GM18951 (cell line): ENCODE measurements at regions not wholly inside any gene's neighbourhood (a gene's known extent, or its start where the extent isn't known, plus 50 kb on each side); places are given as distances from the start of the nearest gene placed in this dataset.

Experiments used
- POLR2A ChIP-seq: IDR thresholded peaks from 4 replicates; pipeline ENCODE4 v1.6.1; 2011; ENCODE audit warnings: mild to moderate bottlenecking; ENCODE audit not compliant: insufficient read length, insufficient read depth; ENCODE audit errors: extremely low read depth
- in situ Hi-C: fragments of 300-500 bp; cut with MboI; formaldehyde crosslinking; loops from one replicate; pipeline ENCODE4 v1.12.0; 2022; ENCODE audit warnings: low sequenced_read_pairs, mixed read lengths, inconsistent platforms; ENCODE audit not compliant: unreplicated experiment

- no peak for TF ChIP-seq POLR2A
- in situ Hi-C loops: no loop called here
Measured at GRCh38 chr16:35440875-35441274, 1981.5 kb downstream of the TP53TG3F start.

DNA sequence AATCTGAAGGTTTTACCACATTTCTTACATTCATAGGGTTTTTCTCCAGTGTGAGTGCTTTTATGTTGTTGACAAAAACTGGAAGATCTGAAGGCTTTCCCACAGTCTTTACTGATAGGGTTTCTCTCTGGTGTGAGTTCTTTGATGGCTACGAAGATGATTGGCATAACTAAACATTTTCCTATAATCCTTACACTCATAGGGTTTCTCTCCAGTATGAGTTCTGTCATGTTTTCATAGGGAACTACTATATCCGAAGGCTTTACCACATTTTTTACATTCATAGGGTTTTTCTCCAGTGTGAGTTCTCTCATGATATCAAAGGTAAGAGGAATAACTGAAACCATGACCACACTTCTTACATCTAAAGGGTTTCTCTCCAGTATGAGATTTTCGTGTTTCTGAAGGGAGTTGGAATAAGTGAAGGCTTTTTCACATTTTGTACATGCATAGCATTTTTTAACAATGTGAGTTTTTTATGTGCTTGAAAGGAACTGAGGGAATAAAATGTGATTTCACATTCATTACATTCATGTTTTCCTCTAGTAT is 1987.7 kb downstream of the TP53TG3F start:
- in situ Hi-C loops: no loop called here
- no peak for TF ChIP-seq POLR2A

DNA sequence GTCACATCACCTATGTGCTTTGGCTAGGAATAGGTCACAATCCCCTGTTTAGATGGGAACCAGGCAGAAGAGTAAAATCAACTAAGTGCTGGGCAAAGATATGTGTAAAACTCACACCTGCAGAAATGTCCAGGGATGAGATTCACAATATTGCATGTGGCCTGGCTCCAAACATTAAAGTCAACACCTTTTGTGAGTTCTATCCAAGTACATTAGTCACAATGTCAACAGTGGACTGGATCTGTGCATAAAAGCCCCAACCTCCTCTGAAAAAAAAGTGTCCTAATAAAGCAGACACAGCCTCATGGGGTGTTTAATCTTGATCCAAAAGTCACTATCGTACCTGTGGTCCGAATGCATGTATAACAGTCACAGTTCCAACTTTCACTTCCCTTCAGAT is 1990.3 kb downstream of the TP53TG3F start:
- no peak for TF ChIP-seq POLR2A
- in situ Hi-C loops: no loop called here

DNA sequence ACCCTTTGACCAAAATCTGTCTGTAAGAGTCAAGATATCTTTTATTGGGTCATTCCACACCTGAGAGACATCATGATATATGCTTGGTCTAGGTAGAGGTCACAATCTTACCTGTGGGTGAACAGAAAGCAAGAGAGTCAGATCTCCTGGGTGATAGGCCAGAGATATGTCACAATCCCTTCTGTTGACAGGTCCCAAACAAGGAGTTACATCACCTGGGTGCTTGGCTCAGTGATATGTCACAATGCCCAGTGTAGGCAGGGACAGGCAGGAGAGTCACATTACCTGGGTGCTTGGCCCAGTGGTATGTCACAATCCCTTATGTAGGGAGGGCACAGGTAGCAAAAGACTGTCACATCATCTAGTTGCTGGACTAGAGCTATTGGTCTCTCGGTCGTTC is 1991.2 kb downstream of the TP53TG3F start:
- TF ChIP-seq POLR2A: no peak

GRCh38 chr16:35452471-35452870 is 1993.1 kb downstream of the TP53TG3F start:
- no peak for TF ChIP-seq POLR2A
- in situ Hi-C loops: no loop called here

More for the DNA sequence above, 1991.2 kb downstream of the TP53TG3F start:
- in situ Hi-C loops: no loop called here

DNA sequence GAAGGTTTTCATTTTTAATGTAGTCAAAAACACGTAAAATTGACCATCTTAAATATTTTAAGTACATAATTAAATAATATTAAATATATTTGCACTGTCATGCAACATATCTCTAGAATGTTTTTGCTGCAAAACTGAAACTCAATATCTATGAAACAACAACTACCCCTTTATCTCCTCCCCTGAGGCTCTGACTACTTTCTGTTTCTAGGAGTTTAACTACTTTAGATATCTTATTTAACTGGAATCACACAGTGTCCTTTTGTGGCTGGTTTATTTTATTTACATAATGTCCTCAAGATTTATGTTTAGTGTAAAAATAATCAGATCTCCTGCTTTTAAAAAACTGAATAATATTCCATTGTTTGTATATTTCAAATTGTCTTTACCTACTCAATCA is 2003.9 kb downstream of the TP53TG3F start:
- in situ Hi-C loops: no loop called here
- no peak for TF ChIP-seq POLR2A

DNA sequence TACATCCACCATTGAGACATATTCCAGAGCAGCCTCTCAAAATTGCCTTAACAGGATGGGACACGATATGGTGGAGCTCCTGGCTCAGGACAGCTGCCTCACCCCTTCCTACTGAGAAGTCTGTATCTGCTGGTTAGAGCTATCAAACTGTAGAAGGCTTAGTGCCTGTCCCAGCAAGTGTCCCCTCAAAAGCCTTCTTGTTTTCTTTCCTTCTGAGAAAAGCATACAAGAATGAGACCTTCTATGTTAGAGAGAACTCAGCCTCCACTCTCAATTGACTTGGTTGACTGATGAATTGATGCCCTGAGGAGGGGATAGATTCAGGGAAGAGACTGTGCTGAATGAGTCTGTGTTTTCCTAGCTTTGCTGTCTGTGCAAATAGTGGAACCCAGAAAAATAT is 2020.9 kb downstream of the TP53TG3F start:
- TF ChIP-seq POLR2A: no peak
- in situ Hi-C loops: no loop called here

- no peak for TF ChIP-seq POLR2A
- in situ Hi-C loops: no loop called here
Measured at GRCh38 chr16:35480988-35481387, 2021.6 kb downstream of the TP53TG3F start.

- in situ Hi-C loops: no loop called here
- TF ChIP-seq POLR2A: no peak
Measured at GRCh38 chr16:35485915-35486314, 2026.5 kb downstream of the TP53TG3F start.

DNA sequence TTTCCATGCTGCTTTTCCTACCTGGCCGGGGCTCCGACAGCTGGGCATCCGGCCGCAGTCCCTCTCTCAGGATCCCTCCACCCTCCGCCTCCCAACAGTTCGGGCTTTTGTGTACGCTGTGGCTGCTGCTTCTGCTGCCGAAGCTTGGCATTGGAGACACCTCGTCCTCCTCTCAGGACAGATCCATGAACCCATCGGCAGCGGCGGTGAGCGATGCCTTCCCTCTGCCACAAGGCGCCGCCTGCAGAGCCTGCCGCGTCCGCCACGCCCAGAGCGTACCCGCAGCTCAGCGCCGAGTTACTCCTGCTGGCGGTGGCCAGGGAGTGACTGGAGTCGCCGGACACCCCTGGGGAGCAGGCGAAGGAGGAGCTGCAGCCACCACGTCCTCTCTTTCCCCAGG is 2032.8 kb downstream of the TP53TG3F start:
- no peak for TF ChIP-seq POLR2A
- in situ Hi-C loops: no loop called here

DNA sequence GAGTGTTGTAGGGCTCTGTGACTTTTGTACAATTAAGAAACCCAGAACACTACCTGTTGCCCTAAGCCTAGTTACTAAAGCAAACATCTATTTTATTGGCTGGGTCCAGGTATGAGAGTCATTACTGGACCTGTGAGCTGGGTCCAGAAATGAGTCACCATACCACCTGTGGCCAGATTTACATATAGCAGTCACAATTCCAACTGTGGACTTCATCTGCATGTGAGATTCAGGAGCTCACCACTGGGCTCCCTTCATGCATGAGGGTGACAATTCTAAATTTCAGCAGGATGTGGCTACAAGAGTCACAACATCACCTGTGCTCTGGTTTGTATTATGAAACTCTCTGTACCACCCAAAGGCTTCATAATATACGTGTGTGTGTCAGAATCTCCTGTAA is 2038.0 kb downstream of the TP53TG3F start:
- TF ChIP-seq POLR2A: no peak
- in situ Hi-C loops: no loop called here

DNA sequence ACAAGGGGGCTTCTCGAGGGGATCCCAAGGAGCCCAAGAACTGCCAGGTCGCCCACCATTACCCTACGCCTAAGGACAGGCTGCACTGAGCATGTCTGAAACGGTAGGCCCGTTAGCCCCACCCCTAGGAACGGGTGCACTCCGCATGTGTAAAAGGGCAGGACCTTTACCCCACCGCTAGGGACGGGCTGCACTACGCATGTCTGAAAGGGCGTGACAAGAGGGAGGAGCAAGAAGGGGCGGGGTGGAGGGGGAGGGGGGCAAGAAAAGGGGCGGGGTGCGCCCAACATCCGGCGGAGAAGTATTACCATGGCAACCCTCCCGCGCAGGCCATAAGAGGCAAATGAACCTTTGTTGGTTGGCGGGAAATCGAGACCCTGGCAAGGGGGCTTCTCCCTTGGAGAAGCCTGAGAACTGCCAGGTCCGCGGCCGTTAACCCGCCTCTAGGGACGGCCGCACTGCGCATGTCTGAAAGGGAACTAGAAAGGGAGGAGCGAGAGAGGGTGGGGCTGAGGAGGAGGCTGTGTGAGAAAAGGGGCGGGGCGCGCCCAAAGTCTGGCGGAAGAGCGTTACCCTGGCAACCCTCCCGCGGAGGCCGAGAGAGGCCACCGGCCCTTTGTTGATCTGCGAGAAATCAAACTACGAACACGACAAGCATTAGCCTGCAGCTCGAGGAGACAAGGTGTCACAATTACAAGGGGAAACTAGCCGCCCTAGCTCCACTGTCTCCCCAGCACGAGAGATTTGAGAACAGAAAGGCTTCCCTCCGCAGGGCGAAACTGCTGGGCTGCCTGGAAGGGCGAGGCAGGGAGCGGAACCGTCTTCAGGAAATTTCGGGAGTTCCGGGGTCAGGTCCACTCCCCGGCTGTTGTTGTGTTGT is 2046.8 kb downstream of the TP53TG3F start:
- in situ Hi-C loops: no loop called here
- TF ChIP-seq POLR2A: no peak

GRCh38 chr16:35506898-35507194 is 2047.4 kb downstream of the TP53TG3F start:
- in situ Hi-C loops: no loop called here
- no peak for TF ChIP-seq POLR2A

- in situ Hi-C loops: no loop called here
- TF ChIP-seq POLR2A: no peak
Measured at GRCh38 chr16:35510701-35511100, 2051.3 kb downstream of the TP53TG3F start.
